ENCODE measurements at regions not wholly inside any gene's neighbourhood (a gene's known extent, or its start where the extent isn't known, plus 50 kb on each side); places are given as distances from the start of the nearest gene placed in this dataset.

GRCh38 chr15:99503411-99503810 lies 62.4 kb upstream of the MEF2A start:
- no peaks in the 10 kb centered on the region for H3K27me3 ChIP-seq (ENCODE audit: insufficient read depth, low read length)
- H3K9me3 ChIP-seq (ENCODE audit: low read length): peaks cover 4% of the 10 kb centered on the region
- H3K36me3 ChIP-seq (ENCODE audit: insufficient read depth, low read length): no peaks in the 10 kb centered on the region
- H3K4me1 ChIP-seq (ENCODE audit: insufficient read depth, low read length): no peaks in the 10 kb centered on the region
- no peak overlapping the region for H2AFZ ChIP-seq (ENCODE audit: low read depth, low read length)
- no peak overlapping the region for H3K4me3 ChIP-seq (ENCODE audit: low read length)

GRCh38 chr15:99504071-99504822 lies 61.5 kb upstream of the MEF2A start:
- Histone ChIP-seq H2AFZ (ENCODE audit: low read depth, low read length) (no peak overlapping the region), H3K4me3 (ENCODE audit: low read length) (no peak overlapping the region), H3K4me1 (ENCODE audit: insufficient read depth, low read length) (no peaks in the 10 kb centered on the region), H3K36me3 (ENCODE audit: insufficient read depth, low read length) (no peaks in the 10 kb centered on the region), H3K9me3 (ENCODE audit: low read length) (peaks cover 4% of the 10 kb centered on the region), H3K27me3 (ENCODE audit: insufficient read depth, low read length) (no peaks in the 10 kb centered on the region)

DNA sequence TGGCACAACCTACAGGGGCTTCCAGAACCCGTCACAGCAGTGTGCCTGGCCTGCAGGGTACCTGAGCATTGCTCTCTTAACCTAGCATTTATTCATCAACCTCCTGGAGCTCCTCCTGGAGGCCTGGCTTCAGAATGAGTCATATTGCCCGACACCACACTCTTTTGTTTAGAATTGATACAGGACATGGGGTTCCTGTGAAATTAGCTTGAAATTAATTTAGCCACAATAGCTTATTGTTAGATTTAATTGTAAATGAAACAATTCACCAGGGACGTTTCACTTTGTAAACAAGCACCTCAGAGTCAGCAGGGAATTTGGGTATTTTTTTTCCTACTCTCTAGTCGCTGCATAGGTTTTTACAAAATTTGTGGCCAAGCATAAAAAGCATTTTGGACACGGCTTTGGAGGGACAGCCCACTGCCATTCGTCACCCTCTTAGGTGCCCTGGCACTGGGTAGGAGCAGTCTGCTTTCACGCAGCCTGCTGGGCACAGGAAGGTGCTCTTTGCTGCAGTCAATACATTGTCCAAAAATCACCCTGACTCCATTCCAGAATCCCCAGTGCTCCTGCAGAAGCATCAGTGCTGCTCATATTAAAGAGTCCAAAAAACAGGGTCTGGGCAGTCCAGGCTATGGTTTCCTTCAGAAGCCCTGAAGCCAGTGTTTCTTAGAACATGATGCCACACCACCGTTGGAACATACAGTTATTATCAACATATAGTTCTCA lies 60.8 kb upstream of the MEF2A start:
- Histone ChIP-seq H2AFZ (ENCODE audit: low read depth, low read length) (no peak overlapping the region), H3K4me1 (ENCODE audit: insufficient read depth, low read length) (no peaks in the 10 kb centered on the region), H3K9me3 (ENCODE audit: low read length) (no peaks in the 10 kb centered on the region), H3K4me3 (ENCODE audit: low read length) (no peak overlapping the region), H3K27me3 (ENCODE audit: insufficient read depth, low read length) (no peaks in the 10 kb centered on the region), H3K36me3 (ENCODE audit: insufficient read depth, low read length) (no peaks in the 10 kb centered on the region)

GRCh38 chr15:99506399-99506798 lies 59.4 kb upstream of the MEF2A start:
- Histone ChIP-seq H3K27me3 (ENCODE audit: insufficient read depth, low read length) (no peaks in the 10 kb centered on the region), H2AFZ (ENCODE audit: low read depth, low read length) (no peak overlapping the region), H3K4me1 (ENCODE audit: insufficient read depth, low read length) (no peaks in the 10 kb centered on the region), H3K4me3 (ENCODE audit: low read length) (no peak overlapping the region), H3K9me3 (ENCODE audit: low read length) (no peaks in the 10 kb centered on the region), H3K36me3 (ENCODE audit: insufficient read depth, low read length) (no peaks in the 10 kb centered on the region)

- Histone ChIP-seq H3K4me3 (ENCODE audit: low read length) (no peak overlapping the region), H3K27me3 (ENCODE audit: insufficient read depth, low read length) (no peaks in the 10 kb centered on the region), H3K4me1 (ENCODE audit: insufficient read depth, low read length) (no peaks in the 10 kb centered on the region), H3K9me3 (ENCODE audit: low read length) (no peaks in the 10 kb centered on the region), H2AFZ (ENCODE audit: low read depth, low read length) (no peak overlapping the region), H3K36me3 (ENCODE audit: insufficient read depth, low read length) (no peaks in the 10 kb centered on the region)
Observed at GRCh38 chr15:99507016-99507503, 58.7 kb upstream of the MEF2A start.

DNA sequence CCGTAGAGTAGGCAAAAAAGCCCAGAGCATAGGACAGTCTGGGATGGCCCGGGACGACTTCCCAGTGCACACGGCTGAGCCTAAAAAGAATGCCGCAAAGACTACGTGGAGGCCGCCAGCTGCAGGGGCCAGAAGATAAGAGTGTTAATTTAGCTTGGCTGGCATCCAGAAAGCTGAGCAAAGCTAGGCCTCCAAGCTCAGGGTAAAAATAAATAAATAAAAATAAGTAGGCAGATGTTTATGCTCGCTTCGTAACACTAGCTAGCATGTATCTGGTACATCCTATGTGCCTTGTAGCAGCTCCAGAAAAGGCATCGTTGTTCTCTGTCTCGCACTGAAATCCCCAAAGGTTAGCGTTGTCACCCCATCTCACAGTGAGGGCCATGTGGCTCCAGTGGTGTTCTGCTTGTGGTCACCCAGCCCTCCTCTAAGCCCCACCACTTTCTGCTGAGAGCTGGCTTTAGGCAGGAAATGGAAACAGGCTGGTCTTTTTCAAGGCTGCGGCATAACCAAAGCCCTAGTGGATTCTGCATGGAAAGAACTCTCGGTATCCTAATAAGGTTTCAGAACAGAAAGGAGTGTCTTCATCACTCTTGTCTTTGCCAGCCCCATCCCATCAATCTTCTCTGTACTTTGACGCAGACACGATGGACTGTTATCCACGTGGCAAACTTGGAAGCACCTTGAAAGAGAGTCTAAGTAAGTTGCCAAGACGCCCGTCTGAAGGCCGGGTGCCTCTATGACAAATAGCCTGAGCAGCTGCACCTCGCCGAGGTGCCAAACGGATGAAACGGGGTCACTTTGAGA lies 58.1 kb upstream of the MEF2A start:
- H3K4me3 ChIP-seq (ENCODE audit: low read length): no peak overlapping the region

GRCh38 chr15:99508311-99508645 lies 57.5 kb upstream of the MEF2A start:
- Histone ChIP-seq H3K9me3 (ENCODE audit: low read length) (no peaks in the 10 kb centered on the region), H3K36me3 (ENCODE audit: insufficient read depth, low read length) (no peaks in the 10 kb centered on the region), H3K4me3 (ENCODE audit: low read length) (no peak overlapping the region)

More for the DNA sequence above, 58.1 kb upstream of the MEF2A start:
- Histone ChIP-seq H2AFZ (ENCODE audit: low read depth, low read length) (no peak overlapping the region), H3K27me3 (ENCODE audit: insufficient read depth, low read length) (no peaks in the 10 kb centered on the region), H3K36me3 (ENCODE audit: insufficient read depth, low read length) (no peaks in the 10 kb centered on the region), H3K9me3 (ENCODE audit: low read length) (no peaks in the 10 kb centered on the region), H3K4me1 (ENCODE audit: insufficient read depth, low read length) (no peaks in the 10 kb centered on the region)

GRCh38 chr15:99508852-99509251 lies 56.9 kb upstream of the MEF2A start:
- H3K9me3 ChIP-seq (ENCODE audit: low read length): no peaks in the 10 kb centered on the region
- no peak overlapping the region for H3K4me3 ChIP-seq (ENCODE audit: low read length)
- no peak overlapping the region for H2AFZ ChIP-seq (ENCODE audit: low read depth, low read length)
- H3K27me3 ChIP-seq (ENCODE audit: insufficient read depth, low read length): no peaks in the 10 kb centered on the region
- H3K36me3 ChIP-seq (ENCODE audit: insufficient read depth, low read length): no peaks in the 10 kb centered on the region
- no peaks in the 10 kb centered on the region for H3K4me1 ChIP-seq (ENCODE audit: insufficient read depth, low read length)

More at GRCh38 chr15:99508311-99508645, 57.5 kb upstream of the MEF2A start:
- no peaks in the 10 kb centered on the region for H3K4me1 ChIP-seq (ENCODE audit: insufficient read depth, low read length)
- H3K27me3 ChIP-seq (ENCODE audit: insufficient read depth, low read length): no peaks in the 10 kb centered on the region
- no peak overlapping the region for H2AFZ ChIP-seq (ENCODE audit: low read depth, low read length)

DNA sequence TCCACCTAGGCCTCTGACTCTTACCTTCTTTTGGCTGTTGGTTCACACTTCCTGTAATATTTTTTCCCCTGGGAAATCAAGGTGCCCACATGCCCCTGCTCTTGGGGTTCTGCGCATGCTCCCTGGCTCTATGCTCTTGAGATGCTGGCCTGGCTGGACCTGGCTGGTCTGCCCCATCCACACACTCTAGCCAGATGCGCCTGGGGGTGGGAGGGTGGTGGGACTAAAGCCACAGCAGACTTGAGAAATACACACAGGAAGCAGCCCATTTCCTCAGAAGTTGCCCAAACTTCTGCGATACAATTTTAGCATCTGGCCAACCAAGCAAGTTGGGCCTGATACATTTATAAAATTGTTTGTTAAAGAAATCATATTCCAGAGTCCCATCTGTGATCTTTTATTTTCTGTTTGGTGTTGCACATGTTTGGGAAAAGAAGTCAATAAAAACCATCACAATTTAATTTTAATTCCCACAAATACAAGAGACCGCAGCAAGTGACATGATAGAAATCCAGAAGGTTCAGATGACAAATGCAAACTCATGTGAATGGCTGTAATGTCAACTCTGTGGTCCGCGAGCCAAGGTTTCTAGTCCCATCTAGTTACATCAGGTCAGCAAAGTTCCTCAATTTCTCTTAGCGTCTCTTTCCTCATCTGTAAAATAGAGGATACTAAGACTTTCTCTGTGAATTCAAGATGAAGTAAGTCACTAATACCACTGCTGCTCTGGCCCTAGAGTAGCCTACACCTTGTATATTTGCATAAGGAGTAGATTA lies 55.9 kb upstream of the MEF2A start:
- Histone ChIP-seq H3K4me1 (ENCODE audit: insufficient read depth, low read length) (no peaks in the 10 kb centered on the region), H2AFZ (ENCODE audit: low read depth, low read length) (no peak overlapping the region), H3K27me3 (ENCODE audit: insufficient read depth, low read length) (no peaks in the 10 kb centered on the region), H3K9me3 (ENCODE audit: low read length) (no peaks in the 10 kb centered on the region), H3K36me3 (ENCODE audit: insufficient read depth, low read length) (no peaks in the 10 kb centered on the region), H3K4me3 (ENCODE audit: low read length) (no peak overlapping the region)

GRCh38 chr15:99511531-99511865 lies 54.3 kb upstream of the MEF2A start:
- no peaks in the 10 kb centered on the region for H3K36me3 ChIP-seq (ENCODE audit: insufficient read depth, low read length)

DNA sequence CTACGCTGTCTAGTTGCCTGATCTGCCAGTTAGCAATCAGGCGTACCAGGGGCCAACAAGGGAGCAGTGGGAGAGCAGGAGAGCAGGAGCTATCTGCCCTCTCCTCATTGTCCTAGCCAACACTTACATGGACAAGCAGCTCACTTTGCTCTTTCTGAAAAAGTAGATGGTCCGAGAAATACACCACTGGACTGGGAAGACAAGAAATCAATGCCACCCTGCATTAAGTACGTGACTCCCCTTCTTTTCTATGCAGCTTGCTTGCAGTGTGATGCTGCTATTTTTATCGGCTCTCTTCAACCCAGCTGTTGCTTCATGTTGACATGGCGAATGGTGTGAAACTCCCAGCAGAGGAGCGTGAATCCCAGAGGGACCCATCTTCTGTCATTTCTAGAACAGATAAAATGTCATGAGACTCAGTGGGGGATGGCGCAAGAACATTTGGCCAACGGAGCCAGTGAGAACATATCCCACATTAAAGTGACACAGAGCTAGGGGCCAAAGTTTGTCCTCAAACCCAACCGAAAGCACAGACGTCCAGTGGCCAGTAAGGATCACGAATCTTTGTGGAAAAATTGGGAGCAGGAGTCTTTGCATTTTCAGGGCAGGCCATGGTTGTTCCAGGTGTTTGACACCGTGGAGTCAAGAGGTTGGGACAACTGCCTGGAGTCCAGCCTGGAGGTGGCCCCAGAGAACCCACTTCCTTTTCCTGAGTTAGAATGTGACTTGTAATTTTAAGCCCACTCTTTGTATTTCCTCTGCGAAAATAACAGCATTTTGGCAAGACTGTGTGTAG lies 53.7 kb upstream of the MEF2A start:
- Histone ChIP-seq H2AFZ (ENCODE audit: low read depth, low read length) (no peak overlapping the region), H3K4me1 (ENCODE audit: insufficient read depth, low read length) (no peaks in the 10 kb centered on the region), H3K27me3 (ENCODE audit: insufficient read depth, low read length) (no peaks in the 10 kb centered on the region), H3K9me3 (ENCODE audit: low read length) (no peaks in the 10 kb centered on the region), H3K4me3 (ENCODE audit: low read length) (no peak overlapping the region), H3K36me3 (ENCODE audit: insufficient read depth, low read length) (no peaks in the 10 kb centered on the region)

More at GRCh38 chr15:99511531-99511865, 54.3 kb upstream of the MEF2A start:
- Histone ChIP-seq H3K4me3 (ENCODE audit: low read length) (no peak overlapping the region), H3K4me1 (ENCODE audit: insufficient read depth, low read length) (no peaks in the 10 kb centered on the region), H3K9me3 (ENCODE audit: low read length) (no peaks in the 10 kb centered on the region), H2AFZ (ENCODE audit: low read depth, low read length) (no peak overlapping the region), H3K27me3 (ENCODE audit: insufficient read depth, low read length) (no peaks in the 10 kb centered on the region)

- no peaks in the 10 kb centered on the region for H3K4me1 ChIP-seq (ENCODE audit: insufficient read depth, low read length)
- H3K4me3 ChIP-seq (ENCODE audit: low read length): no peak overlapping the region
- H2AFZ ChIP-seq (ENCODE audit: low read depth, low read length): no peak overlapping the region
- no peaks in the 10 kb centered on the region for H3K9me3 ChIP-seq (ENCODE audit: low read length)
- no peaks in the 10 kb centered on the region for H3K36me3 ChIP-seq (ENCODE audit: insufficient read depth, low read length)
- H3K27me3 ChIP-seq (ENCODE audit: insufficient read depth, low read length): no peaks in the 10 kb centered on the region
Observed at GRCh38 chr15:99514306-99514705, 51.5 kb upstream of the MEF2A start.
